Uterus (tissue), 3 donors: ENCODE measurements at regions not wholly inside any gene's neighbourhood (a gene's known extent, or its start where the extent isn't known, plus 50 kb on each side); places are given as distances from the start of the nearest gene placed in this dataset.

Experiments used
- DNase-seq, 2 donors: peaks; one replicate each; pipeline ENCODE4 v3.0.0-alpha.2; 2019 to 2020
- H3K27ac ChIP-seq, 2 donors: fragments of 200-600 bp; sonication (generic); 1 replicate in 1 of 2; 2 replicates in 1 of 2; pipeline ENCODE4 v1.5.1; 2016 to 2018
- H3K27me3 ChIP-seq, 2 donors: fragments of 200-600 bp; sonication (generic); one replicate each; pipeline ENCODE4 v1.5.1; 2018 to 2019; ENCODE audit warnings: control low read depth in 1 of 2
- H3K36me3 ChIP-seq, 2 donors: fragments of 200-600 bp; sonication (generic); one replicate each; pipeline ENCODE4 v1.5.1; 2019; ENCODE audit warnings: control low read depth in 1 of 2
- H3K4me1 ChIP-seq, 2 donors: fragments of 200-600 bp; sonication (generic); one replicate each; pipeline ENCODE4 v1.5.1; 2018 to 2019; ENCODE audit warnings: control low read depth in 1 of 2
- H3K4me3 ChIP-seq, 2 donors: fragments of 200-600 bp; sonication (generic); 1 replicate in 1 of 2; 2 replicates in 1 of 2; pipeline ENCODE4 v1.5.1; 2018 to 2019; ENCODE audit warnings: mild to moderate bottlenecking in 1 of 2
- H3K9me3 ChIP-seq, 2 donors: fragments of 200-600 bp; sonication (generic); one replicate each; pipeline ENCODE4 v1.5.1; 2019; ENCODE audit warnings: control low read depth in 1 of 2
- CTCF ChIP-seq, 4 experiments: fragments of 200-600 bp in 2 of 4; fragments of 450-650 bp in 2 of 4; sonication (generic) in 2 of 4; IDR thresholded peaks; one replicate each; pipeline ENCODE4 v1.5.1; 2016 to 2019; ENCODE audit warnings: antibody characterized with exemption in 4 of 4, mild to moderate bottlenecking in 2 of 4, moderate library complexity in 1 of 4
- POLR2A ChIP-seq, 2 donors: fragments of 450-650 bp; IDR thresholded peaks; one replicate each; pipeline ENCODE4 v1.6.1; 2016; ENCODE audit warnings: antibody characterized with exemption in 2 of 2, mild to moderate bottlenecking in 1 of 2, moderate library complexity in 1 of 2
- intact Hi-C: fragments of 100-400 bp; cut with DNase I; formaldehyde crosslinking; loops from one replicate; pipeline ENCODE4 v1.15.1; 2023; ENCODE audit warnings: low total_unique reads
- donor health status: DM: yes; HTN: yes; CAD: no.

- Histone ChIP-seq H3K4me3 (no peak overlapping the region), H3K9me3 (no peaks in the 10 kb centered on the region), H3K4me1 (no peaks in the 10 kb centered on the region), H3K27me3 (no peaks in the 10 kb centered on the region), H3K27ac (no peak overlapping the region), H3K36me3 (no peaks in the 10 kb centered on the region)
- intact Hi-C loops: no loop called here
- DNase-seq: no peak
- TF ChIP-seq POLR2A (IDR thresholded peaks at IDR 0.05) (no peak), CTCF (IDR thresholded peaks at IDR 0.05) (no peak)
Observed at GRCh38 chr22:48367731-48368130, 1459.9 kb downstream of the BRD1 start.

- no peak for TF ChIP-seq CTCF (IDR thresholded peaks at IDR 0.05)
- TF ChIP-seq POLR2A (IDR thresholded peaks at IDR 0.05): no peak
- no peak for DNase-seq
- Histone ChIP-seq H3K27me3 (no peaks in the 10 kb centered on the region), H3K36me3 (no peaks in the 10 kb centered on the region), H3K27ac (no peak overlapping the region), H3K4me1 (no peaks in the 10 kb centered on the region), H3K4me3 (no peak overlapping the region), H3K9me3 (no peaks in the 10 kb centered on the region)
- intact Hi-C loops: no loop called here
Observed at GRCh38 chr22:48366591-48366990, 1461.1 kb downstream of the BRD1 start.

- no peak for TF ChIP-seq CTCF (IDR thresholded peaks at IDR 0.05)
- H3K27me3 ChIP-seq: no peaks in the 10 kb centered on the region
- H3K36me3 ChIP-seq: no peaks in the 10 kb centered on the region
- H3K4me1 ChIP-seq: no peaks in the 10 kb centered on the region
- no peak for DNase-seq
- H3K4me3 ChIP-seq: no peak overlapping the region
- H3K9me3 ChIP-seq: no peaks in the 10 kb centered on the region
- intact Hi-C loops: no loop called here
- H3K27ac ChIP-seq: no peak overlapping the region
Observed at GRCh38 chr22:48366056-48366455, 1461.6 kb downstream of the BRD1 start.

GRCh38 chr22:48365386-48365785 is 1462.3 kb downstream of the BRD1 start:
- H3K9me3 ChIP-seq: no peaks in the 10 kb centered on the region
- no peaks in the 10 kb centered on the region for H3K27me3 ChIP-seq
- intact Hi-C loops: no loop called here
- DNase-seq: no peak
- H3K4me1 ChIP-seq: no peaks in the 10 kb centered on the region
- TF ChIP-seq POLR2A (IDR thresholded peaks at IDR 0.05): no peak
- TF ChIP-seq CTCF (IDR thresholded peaks at IDR 0.05): no peak
- no peak overlapping the region for H3K27ac ChIP-seq
- H3K36me3 ChIP-seq: no peaks in the 10 kb centered on the region
- H3K4me3 ChIP-seq: no peak overlapping the region

- TF ChIP-seq POLR2A (IDR thresholded peaks at IDR 0.05) (no peak), CTCF (IDR thresholded peaks at IDR 0.05) (no peak)
- H3K27me3 ChIP-seq: no peaks in the 10 kb centered on the region
Observed at GRCh38 chr22:48362721-48363404, 1464.8 kb downstream of the BRD1 start.

More at GRCh38 chr22:48362721-48363404, 1464.8 kb downstream of the BRD1 start:
- H3K27ac ChIP-seq: no peak overlapping the region
- intact Hi-C loops: no loop called here
- no peak for DNase-seq
- no peaks in the 10 kb centered on the region for H3K9me3 ChIP-seq
- no peak overlapping the region for H3K4me3 ChIP-seq
- H3K36me3 ChIP-seq: no peaks in the 10 kb centered on the region
- H3K4me1 ChIP-seq: no peaks in the 10 kb centered on the region
